Lower leg skin (tissue), 3 donors: ENCODE measurements at regions not wholly inside any gene's neighbourhood (a gene's known extent, or its start where the extent isn't known, plus 50 kb on each side); places are given as distances from the start of the nearest gene placed in this dataset.

ENCODE experiments used
- POLR2A ChIP-seq, 2 donors: fragments of 450-650 bp; IDR thresholded peaks; one replicate each; pipeline ENCODE4 v1.6.1; 2016 to 2017; ENCODE audit warnings: antibody characterized with exemption in 2 of 2, mild to moderate bottlenecking in 1 of 2, moderate library complexity in 1 of 2
- TF ChIP-seq, protein P1 (sequence below), 3 donors: fragments of 450-650 bp; IDR thresholded peaks; one replicate each; pipeline ENCODE4 v1.5.1; 2016; ENCODE audit warnings: antibody characterized with exemption in 3 of 3, mild to moderate bottlenecking in 3 of 3, moderate library complexity in 2 of 3

DNA sequence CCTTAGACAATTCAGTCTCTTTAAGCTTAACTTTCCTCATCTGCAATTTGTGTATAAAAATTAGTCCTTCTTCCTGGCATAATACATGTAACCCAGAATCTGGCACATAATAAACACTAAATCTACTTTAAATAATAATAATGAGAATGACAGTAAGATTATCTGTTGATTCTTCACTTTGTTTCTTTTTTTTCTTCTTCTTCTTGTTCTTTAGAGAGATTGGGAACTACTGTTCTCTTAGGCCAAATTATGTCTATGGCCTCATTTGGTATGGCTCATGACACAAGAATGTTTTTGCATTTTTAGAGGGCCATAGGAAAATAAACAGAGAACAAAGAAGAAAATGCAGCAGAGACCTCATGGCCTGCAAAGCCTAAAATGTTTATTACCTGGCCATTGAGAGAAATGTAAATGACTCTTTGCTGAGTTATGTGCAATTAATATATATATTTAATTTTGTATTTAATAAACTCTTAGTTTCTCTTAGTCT is 275.8 kb downstream of the SLC6A15 start:
- TF ChIP-seq, protein P1, sequence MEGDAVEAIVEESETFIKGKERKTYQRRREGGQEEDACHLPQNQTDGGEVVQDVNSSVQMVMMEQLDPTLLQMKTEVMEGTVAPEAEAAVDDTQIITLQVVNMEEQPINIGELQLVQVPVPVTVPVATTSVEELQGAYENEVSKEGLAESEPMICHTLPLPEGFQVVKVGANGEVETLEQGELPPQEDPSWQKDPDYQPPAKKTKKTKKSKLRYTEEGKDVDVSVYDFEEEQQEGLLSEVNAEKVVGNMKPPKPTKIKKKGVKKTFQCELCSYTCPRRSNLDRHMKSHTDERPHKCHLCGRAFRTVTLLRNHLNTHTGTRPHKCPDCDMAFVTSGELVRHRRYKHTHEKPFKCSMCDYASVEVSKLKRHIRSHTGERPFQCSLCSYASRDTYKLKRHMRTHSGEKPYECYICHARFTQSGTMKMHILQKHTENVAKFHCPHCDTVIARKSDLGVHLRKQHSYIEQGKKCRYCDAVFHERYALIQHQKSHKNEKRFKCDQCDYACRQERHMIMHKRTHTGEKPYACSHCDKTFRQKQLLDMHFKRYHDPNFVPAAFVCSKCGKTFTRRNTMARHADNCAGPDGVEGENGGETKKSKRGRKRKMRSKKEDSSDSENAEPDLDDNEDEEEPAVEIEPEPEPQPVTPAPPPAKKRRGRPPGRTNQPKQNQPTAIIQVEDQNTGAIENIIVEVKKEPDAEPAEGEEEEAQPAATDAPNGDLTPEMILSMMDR (IDR thresholded peaks at IDR 0.05): no peak
- TF ChIP-seq POLR2A (IDR thresholded peaks at IDR 0.05): no peak
